WTC11 (cell line): ENCODE measurements at regions not wholly inside any gene's neighbourhood (a gene's known extent, or its start where the extent isn't known, plus 50 kb on each side); places are given as distances from the start of the nearest gene placed in this dataset.

Experiments used
- ATAC-seq: fragments of 200-7000 bp; cut with Tn5 transposase; 2 replicates; pipeline ENCODE4 v1.10.0; 2021; ENCODE audit warnings: mild to moderate bottlenecking, moderate library complexity
- CTCF ChIA-PET: fragments of 300-600 bp; sonication (Branson Sonifier 250); formaldehyde crosslinking; loops from one replicate; lab custom pipeline; 2021; ENCODE audit warnings: antibody characterized with exemption; lab: Charles Lee
- POLR2A ChIA-PET: fragments of 350-600 bp; sonication (Branson Sonifier 250); formaldehyde crosslinking; loops from one replicate; lab custom pipeline; 2021; ENCODE audit warnings: antibody characterized with exemption; lab: Charles Lee
- DNase-seq: peaks from one replicate; pipeline ENCODE4 v3.0.0; 2021; ENCODE audit warnings: low spot score
- H3K27ac Mint-ChIP-seq: 2 replicates; pipeline ENCODE4 v1.8.0; 2021; ENCODE audit warnings: mixed read lengths
- H3K27me3 Mint-ChIP-seq: 2 replicates; pipeline ENCODE4 v1.8.0; 2021; ENCODE audit warnings: low read depth, mild to moderate bottlenecking, moderate library complexity, mixed read lengths
- H3K36me3 Mint-ChIP-seq: 2 replicates; pipeline ENCODE4 v1.8.0; 2021; ENCODE audit warnings: mixed read lengths
- H3K4me1 Mint-ChIP-seq: 2 replicates; pipeline ENCODE4 v1.8.0; 2022; ENCODE audit warnings: mixed read lengths
- H3K4me3 Mint-ChIP-seq: 2 replicates; pipeline ENCODE4 v1.8.0; 2021; ENCODE audit warnings: mild to moderate bottlenecking, moderate library complexity, mixed read lengths
- H3K9me3 Mint-ChIP-seq: 2 replicates; pipeline ENCODE4 v1.8.0; 2021; ENCODE audit warnings: mixed read lengths
- AR ChIP-seq: fragments of 250-450 bp; sonication (Bioruptor Pico); IDR thresholded peaks from 2 replicates; pipeline ENCODE4 v1.9.0; 2021; ENCODE audit warnings: mild to moderate bottlenecking
- ARID4B ChIP-seq: sonication (generic); formaldehyde crosslinking; IDR thresholded peaks from 2 replicates; pipeline ENCODE4 v1.8.0; 2023; ENCODE audit warnings: missing genetic modification reagents, mild to moderate bottlenecking, borderline replicate concordance
- ATF3 ChIP-seq: sonication (generic); formaldehyde crosslinking; conservative IDR thresholded peaks from 2 replicates; pipeline ENCODE4 v1.8.1; 2022; ENCODE audit warnings: mild to moderate bottlenecking, missing genetic modification reagents
- CDX4 ChIP-seq: fragments of 250-450 bp; sonication (Bioruptor Pico); IDR thresholded peaks from 2 replicates; pipeline ENCODE4 v1.9.0; 2021; ENCODE audit warnings: moderate library complexity, mild to moderate bottlenecking, inconsistent platforms, borderline replicate concordance
- E2F4 ChIP-seq: sonication (generic); formaldehyde crosslinking; IDR thresholded peaks from 2 replicates; pipeline ENCODE4 v1.8.1; 2022; ENCODE audit warnings: low read depth, mild to moderate bottlenecking, moderate library complexity, missing genetic modification reagents, borderline replicate concordance
- E2F5 ChIP-seq: sonication (generic); formaldehyde crosslinking; IDR thresholded peaks from 2 replicates; pipeline ENCODE4 v1.8.1; 2022; ENCODE audit warnings: mild to moderate bottlenecking, moderate library complexity, missing genetic modification reagents
- ELF4 ChIP-seq: sonication (generic); formaldehyde crosslinking; IDR thresholded peaks from 2 replicates; pipeline ENCODE4 v1.8.1; 2022; ENCODE audit warnings: low read depth, mild to moderate bottlenecking, moderate library complexity, missing genetic modification reagents
- ETV6 ChIP-seq: sonication (generic); formaldehyde crosslinking; IDR thresholded peaks from 2 replicates; pipeline ENCODE4 v1.8.1; 2022; ENCODE audit warnings: mild to moderate bottlenecking, missing genetic modification reagents
- FOXP1 ChIP-seq: sonication (generic); formaldehyde crosslinking; IDR thresholded peaks from 2 replicates; pipeline ENCODE4 v1.8.0; 2022; ENCODE audit warnings: missing genetic modification reagents, mild to moderate bottlenecking, moderate library complexity, borderline replicate concordance
- FOXP4 ChIP-seq: sonication (generic); formaldehyde crosslinking; IDR thresholded peaks from 2 replicates; pipeline ENCODE4 v1.8.0; 2022; ENCODE audit warnings: mild to moderate bottlenecking, missing genetic modification reagents
- GRHL2 ChIP-seq: fragments of 250-450 bp; sonication (Bioruptor Pico); IDR thresholded peaks from 2 replicates; pipeline ENCODE4 v1.8.0; 2022; ENCODE audit warnings: mild to moderate bottlenecking, moderate library complexity; ENCODE audit not compliant: insufficient replicate concordance, severe bottlenecking
- PRRX2 ChIP-seq: fragments of 250-450 bp; sonication (Bioruptor Pico); IDR thresholded peaks from 2 replicates; pipeline ENCODE4 v1.8.0; 2021; ENCODE audit warnings: mild to moderate bottlenecking
- SMAD4 ChIP-seq: sonication (generic); formaldehyde crosslinking; IDR thresholded peaks from 2 replicates; pipeline ENCODE4 v1.8.0; 2022; ENCODE audit warnings: mild to moderate bottlenecking, missing genetic modification reagents
- SOX15 ChIP-seq: fragments of 250-450 bp; sonication (Bioruptor Pico); IDR thresholded peaks from 2 replicates; pipeline ENCODE4 v1.9.0; 2021; ENCODE audit warnings: mild to moderate bottlenecking
- ZNF121 ChIP-seq: sonication (generic); formaldehyde crosslinking; IDR thresholded peaks from 2 replicates; pipeline ENCODE4 v1.8.0; 2023; ENCODE audit warnings: missing genetic modification reagents
- ZNF416 ChIP-seq: fragments of 250-450 bp; sonication (Bioruptor Pico); IDR thresholded peaks from 2 replicates; pipeline ENCODE4 v1.9.0; 2021; ENCODE audit warnings: mild to moderate bottlenecking, inconsistent platforms
- ZNF423 ChIP-seq: fragments of 250-450 bp; sonication (Bioruptor Pico); IDR thresholded peaks from 2 replicates; pipeline ENCODE4 v2.1.2; 2022; ENCODE audit warnings: mild to moderate bottlenecking, moderate library complexity
- ZNF532 ChIP-seq: fragments of 250-450 bp; sonication (Bioruptor Pico); IDR thresholded peaks from 2 replicates; pipeline ENCODE4 v1.9.0; 2021; ENCODE audit warnings: mild to moderate bottlenecking, borderline replicate concordance

GRCh38 chr20:55054453-55054852 lies 579.1 kb downstream of the DOK5 start:
- ChIA-PET CTCF (no interaction called here), POLR2A (no interaction called here)
- Mint-ChIP-seq H3K36me3 (peaks cover 73% of the 10 kb centered on the region), H3K4me3 (no peak overlapping the region), H3K27ac (no peak overlapping the region), H3K9me3 (peaks cover 81% of the 10 kb centered on the region), H3K4me1 (no peaks in the 10 kb centered on the region), H3K27me3 (peaks cover 19% of the 10 kb centered on the region; the same call in 1 of the 2 replicates)
- TF ChIP-seq ARID4B (CRISPR knock-in tag) (no peak), ZNF121 (no peak)
- ATAC-seq (no peak), DNase-seq (no peak)

- TF ChIP-seq FOXP4 (no peak), CDX4 (CRISPR knock-in tag) (no peak), GRHL2 (CRISPR knock-in tag) (no peak), PRRX2 (CRISPR knock-in tag) (no peak), AR (no peak), ZNF121 (no peak), E2F4 (no peak), ETV6 (CRISPR knock-in tag) (no peak), ZNF532 (CRISPR knock-in tag) (no peak), SMAD4 (CRISPR knock-in tag) (no peak), ZNF416 (CRISPR knock-in tag) (no peak), ATF3 (no peak), ZNF423 (CRISPR knock-in tag) (no peak), E2F5 (CRISPR knock-in tag) (no peak), ELF4 (CRISPR knock-in tag) (no peak), SOX15 (CRISPR knock-in tag) (no peak), FOXP1 (CRISPR knock-in tag) (no peak)
- TF ChIP-seq, all 79 proteins: peak for 0
- DNase-seq (no peak), ATAC-seq (no peak)
- no peak overlapping the region for H3K4me3 Mint-ChIP-seq
- H3K27ac Mint-ChIP-seq, result no peak overlapping the region
- ChIA-PET POLR2A (no interaction called here), CTCF (no interaction called here)
- no peaks in the 10 kb centered on the region for H3K4me1 Mint-ChIP-seq
- peaks cover 15% of the 10 kb centered on the region; the same call in 1 of the 2 replicates for H3K27me3 Mint-ChIP-seq
- peaks cover 84% of the 10 kb centered on the region for H3K9me3 Mint-ChIP-seq
- peaks cover 75% of the 10 kb centered on the region for H3K36me3 Mint-ChIP-seq
These were observed 578.0 kb downstream of the DOK5 start for GRCh38 chr20:55053389-55053788.
